NCI-H82 (cell line): ENCODE measurements at regions not wholly inside any gene's neighbourhood (a gene's known extent, or its start where the extent isn't known, plus 50 kb on each side); places are given as distances from the start of the nearest gene placed in this dataset.

Experiments used
- DNase-seq: peaks from one replicate; lab custom pipeline; 2025; lab: John Stamatoyannopoulos, UW

DNA sequence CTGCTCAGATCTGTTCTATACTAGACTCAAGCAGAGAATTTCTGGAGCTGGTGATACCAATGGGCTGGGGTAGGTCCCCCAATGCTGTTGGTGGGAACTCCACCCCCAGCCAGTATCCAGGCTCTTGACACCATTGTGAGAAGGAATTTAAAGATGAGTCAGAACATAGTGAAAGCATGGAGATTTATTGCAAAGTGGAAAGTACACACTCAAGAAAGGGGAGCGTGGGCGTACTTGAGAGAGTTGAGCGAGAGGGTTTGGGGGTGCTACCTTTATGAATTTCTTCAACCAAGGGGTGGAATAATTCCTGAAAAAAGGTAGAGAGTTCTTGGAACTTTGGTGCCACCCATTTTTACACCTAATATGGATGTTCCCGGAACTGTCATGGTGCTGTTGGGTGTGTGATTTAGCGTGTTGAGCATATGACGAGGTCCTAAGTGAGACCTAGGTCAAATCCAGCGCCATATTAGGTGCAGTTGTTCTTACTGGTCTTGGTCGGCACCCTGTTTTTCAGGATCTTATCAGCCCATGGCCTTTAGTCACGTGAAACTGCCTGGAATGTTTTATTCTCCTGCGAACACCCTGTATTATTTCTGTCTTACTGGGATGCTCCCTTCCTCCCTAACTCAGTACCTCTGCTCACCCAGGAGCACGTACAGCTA is 122.0 kb upstream of the AHR start:
- DNase-seq, result no peak

DNA sequence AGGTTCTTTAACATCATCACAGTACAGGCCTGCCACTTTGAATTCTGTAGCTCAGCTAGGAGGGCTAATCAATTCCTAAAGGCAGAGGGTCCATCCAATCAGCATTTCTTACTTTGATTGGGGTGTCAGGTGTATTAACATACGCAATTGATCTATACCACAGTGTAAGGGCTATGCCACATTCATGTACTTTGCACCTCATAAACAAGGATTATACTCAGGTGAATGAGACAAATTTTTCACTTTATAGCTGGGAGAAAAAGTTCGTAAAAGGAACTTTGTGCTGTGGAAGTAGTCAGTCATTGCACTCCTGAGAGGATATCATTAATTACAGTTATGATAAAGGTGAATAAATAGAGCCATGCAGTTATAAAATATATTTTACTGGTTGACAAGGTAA is 119.9 kb upstream of the AHR start:
- no peak for DNase-seq

DNA sequence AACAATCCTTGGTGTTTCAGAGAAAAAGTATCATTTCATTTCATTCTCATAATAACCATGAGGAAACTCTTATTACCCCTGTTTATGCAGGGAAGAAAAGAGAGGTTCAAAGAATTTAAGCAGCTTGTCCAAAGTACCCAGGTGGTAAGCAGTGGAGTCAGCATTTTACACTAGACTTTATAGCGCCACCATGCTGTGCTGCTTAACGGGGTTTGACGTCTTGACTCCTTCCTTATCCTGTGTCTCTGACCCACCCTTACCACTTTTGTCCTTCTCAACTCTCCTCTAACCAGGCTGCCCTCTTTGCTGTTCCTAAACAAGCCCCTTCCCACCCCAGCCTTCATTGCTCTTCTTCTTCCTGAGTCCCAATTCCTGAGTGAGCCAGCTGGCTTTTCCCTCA is 117.0 kb upstream of the AHR start:
- no peak for DNase-seq

DNA sequence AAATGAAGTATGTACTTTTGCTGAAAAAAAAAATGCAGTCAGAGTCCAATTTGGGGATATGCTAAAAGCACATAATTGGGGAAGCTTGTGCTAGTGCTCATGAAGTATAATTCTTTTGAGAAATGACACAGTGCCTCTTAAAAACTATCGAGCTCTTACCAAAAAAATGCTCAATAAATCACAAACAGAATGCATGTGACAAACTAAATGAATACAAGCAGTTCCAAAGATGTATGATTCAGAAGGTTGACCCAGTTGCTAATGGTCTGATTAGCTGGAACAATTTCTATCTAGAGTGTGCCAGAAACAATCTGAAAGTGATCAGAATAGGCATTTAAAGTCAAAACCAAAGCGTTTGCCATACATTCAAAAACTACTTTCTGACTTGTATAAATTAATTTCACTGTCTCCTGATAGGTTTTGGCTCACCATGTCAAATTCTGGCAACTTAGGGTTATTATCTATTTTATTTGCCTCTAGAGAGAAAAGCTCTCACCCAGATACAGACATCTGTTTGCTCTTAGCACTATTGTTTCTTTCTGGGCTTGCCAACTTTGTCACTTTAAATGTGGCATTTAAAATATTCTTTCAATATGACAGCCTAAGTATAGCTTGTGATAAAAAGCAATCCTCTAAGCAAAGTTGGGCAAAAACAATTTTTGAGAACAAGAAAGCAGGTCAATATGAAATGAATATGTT is 114.7 kb upstream of the AHR start:
- DNase-seq, result no peak

DNA sequence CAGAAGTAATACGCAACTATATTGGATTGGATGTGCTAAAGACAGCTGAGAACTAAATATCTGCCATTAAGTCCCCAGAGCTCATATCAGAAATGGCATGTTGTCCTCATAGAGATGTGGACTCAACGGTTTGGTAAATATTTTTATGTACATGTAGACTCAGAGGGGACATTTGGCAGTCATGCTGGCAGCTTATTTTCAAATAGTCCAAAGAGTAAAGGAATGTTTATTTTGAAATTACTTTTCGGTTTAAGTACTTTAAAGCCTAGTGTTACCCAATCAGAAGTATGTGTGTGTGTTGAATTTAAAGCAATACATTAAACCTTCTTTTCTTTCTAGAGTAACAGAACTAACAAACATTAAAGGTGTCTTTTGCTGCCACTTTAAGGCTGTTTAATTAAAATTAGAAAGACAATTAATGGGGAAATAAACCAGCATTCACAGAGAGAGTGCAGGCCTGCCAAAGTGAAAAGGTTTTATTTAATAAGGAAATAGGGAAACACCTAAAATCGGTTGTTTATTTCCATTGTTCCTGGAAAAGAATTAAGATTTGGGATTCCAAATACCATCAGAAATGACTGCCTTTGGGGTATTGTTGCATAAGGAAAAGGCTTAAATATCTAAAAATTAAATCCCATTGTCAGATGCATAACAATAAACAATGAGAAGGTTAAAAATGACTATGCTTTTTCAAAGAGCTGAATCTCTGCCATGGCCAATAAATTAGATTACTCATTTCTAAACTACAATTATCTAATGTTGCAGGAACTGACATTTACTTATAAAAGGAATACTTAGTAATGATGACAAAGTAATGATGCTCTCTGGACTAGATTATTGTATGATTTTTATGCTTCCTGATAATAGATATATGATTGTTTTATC is 113.4 kb upstream of the AHR start:
- DNase-seq, result no peak

DNA sequence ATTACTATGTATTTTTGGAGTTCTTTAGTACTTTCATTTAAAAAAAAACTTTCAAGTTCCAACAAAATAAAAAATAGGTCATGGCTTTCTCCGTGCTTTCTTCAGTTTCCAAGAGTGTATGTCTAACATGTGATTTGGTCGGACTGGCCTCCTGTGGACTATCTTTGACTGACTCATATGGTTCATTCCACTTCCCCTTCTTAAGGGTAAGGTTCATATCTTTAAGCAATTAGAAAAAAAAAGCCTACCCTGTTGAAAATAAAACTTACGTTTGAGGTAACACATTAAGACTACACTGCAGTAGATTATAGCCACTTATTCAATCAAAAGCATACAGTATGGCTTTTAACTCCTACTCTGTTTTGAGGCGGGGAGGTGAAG is 112.8 kb upstream of the AHR start:
- DNase-seq, result no peak

DNA sequence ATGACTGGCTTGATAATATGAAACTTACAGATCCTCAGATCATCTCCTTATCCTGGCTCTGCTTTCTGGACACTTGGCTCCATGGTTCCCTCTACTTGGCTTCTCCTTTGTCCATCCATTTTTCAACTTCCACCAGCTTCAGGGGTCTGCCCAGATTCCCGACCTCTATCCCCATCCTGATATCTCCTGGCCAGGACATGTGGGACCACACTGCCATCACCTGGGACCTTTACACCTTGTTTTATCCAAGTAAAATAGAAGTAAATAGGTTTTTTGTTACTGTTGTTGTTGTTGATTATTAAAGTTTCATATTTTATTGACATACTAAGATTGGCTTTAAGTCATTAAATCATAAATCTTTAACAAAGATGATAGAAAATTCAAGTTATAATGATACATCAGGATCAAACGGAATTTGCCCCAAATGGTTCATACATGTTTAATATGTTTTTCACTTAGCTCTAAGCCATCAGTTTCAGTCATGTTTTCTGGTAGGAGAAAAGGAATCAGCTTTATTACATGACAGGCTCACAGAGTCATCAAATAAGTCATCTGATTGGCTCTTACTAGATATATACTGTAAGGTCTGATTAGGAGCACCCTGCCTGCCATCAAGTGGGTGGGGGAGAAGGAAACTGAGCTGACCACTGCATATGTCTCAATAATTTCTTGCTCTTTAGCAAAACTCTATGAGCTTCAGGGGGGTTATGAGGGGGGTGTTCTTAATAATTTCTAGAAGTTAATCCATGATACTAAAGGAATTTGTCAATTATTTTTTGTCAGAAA is 111.5 kb upstream of the AHR start:
- DNase-seq, result no peak

DNA sequence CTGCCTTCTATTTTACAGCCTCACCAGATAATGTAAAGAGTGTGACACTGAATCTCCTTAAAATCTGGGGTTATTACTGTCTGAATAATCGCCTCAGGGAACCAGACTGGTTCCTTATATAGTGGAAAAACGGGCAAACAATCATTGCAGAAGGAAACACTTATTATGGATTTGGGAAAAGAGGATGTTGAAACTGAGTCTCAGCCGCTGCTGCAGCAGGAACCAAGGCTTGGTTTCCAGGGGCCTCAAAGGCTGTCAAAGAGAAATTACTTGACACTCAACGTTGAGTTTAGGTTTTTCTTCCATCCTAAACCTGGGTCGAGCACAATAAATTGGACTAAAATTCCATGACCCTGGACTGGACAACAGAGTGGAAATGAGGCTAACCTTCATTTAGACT is 103.8 kb upstream of the AHR start:
- no peak for DNase-seq

DNA sequence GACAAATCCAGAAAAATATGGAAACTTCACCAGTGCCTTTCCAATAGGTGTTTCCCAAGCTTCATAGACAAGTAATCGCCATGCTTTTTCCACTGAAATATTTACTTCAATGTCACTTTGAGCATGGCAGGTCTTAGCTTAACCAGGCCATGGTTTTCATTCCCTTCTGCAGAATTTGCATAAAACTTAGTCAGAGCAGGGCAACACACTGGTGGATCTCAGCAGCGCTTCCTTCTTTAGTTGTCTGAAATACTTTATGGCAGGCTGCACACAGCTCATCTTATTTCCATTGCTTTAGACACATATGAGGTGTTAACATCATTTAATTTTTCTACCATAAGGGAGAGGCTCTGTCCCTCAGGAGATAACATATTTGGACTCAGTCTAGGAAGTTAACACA is 102.9 kb upstream of the AHR start:
- no peak for DNase-seq

DNA sequence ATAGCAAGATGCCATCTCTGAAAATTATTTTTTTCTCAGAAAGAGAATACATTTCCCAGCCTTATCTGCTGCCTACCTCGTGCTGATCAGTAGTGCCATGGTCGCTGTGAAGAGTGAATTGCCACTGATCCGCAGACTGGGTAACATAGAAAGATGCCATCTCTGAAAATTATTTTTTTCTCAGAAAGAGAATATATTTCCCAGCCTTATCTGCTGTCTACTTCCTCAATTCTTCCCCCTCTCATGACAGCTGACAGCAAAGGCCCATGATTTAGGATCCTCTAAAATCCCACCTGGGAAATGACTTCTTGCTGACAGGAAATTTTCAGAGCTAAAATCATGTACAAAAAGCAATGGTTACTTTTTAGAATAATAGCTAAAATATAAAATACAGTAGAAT is 92.5 kb upstream of the AHR start:
- DNase-seq, result no peak

DNA sequence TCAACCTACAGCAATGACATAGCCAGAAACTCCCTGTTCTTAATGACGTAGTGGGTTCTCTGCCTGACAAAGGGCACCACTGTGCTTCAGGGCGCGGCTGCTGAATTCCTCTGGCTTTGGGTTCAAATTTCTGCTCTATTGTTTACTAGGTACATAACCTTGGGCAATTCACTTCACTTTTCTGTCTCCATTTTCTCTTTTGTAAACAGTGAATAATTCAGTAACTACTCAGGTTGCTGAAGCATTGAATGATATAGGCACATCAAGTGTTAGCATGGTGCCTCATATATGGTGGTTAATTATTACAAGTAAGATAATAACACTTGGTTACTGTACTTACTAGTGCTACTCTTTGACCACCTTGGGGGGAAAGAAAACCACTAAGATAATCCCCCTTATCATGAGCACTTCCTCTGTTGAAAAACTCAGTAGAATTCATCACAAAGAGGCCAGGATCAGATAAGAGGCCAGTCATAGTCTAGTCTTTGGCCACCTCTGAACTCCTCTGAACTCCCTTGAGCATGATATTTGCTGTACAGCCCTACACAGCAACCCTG is 92.0 kb upstream of the AHR start:
- DNase-seq, result no peak

DNA sequence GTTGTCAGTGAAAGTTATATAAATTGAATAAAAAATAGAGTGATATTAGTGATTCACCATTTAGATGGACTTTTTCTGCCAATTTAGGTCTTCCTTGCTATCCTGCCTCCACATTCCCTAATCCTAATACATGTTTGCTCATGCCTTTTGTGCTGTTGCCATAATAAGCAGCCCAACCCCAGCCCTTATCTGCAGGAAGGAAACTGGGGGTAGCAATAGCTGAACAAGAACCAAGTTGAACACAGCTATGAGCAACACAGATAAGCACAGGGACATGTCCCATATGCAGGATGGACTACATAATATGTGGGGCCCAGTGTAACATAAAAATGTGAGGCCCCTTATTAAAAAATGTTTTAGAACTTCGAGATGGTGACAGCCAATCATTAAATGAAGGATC is 91.2 kb upstream of the AHR start:
- DNase-seq, result no peak

DNA sequence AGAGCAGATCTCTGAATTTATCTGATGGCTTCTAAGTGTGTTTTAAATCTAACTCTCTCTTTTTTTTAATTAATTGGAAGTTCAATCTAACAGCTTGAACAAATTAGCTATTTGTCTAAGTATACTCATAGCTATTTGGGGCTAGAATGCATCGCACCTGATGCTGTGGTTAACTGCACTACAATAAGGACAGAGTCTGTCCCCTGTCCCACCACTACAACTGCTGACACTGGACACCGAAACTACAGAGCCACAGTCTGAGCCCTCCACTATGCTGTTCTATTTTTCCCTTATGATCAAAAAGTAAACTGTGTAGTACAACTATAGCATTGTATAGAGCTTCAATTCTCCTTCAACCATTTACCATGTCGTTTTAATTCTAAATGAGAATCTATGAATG is 89.4 kb upstream of the AHR start:
- DNase-seq, result no peak

DNA sequence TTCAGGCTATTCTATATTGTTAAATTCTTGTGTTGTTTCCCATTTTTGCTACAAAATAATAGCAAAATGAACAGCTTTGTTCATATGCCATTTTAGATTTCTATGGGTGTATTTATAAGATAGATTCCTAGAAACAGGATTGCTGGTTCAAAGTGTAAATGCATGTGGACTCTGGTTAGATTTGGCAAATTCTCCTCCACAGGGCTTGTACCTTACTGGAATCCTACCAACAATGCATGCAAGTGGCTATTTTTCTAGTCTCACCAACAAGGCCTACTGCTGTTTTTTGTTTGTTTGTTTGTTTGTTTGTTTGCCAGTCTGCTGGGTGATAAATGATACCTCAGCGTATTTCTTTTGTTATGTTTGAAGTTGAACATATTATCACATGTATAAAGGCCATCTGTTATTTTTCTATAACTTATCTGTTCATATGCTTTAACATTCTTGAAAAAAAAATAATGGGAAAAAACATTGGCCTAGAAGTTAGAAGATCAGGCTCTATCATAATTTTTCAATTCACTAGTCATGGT is 87.1 kb upstream of the AHR start:
- DNase-seq, result no peak

DNA sequence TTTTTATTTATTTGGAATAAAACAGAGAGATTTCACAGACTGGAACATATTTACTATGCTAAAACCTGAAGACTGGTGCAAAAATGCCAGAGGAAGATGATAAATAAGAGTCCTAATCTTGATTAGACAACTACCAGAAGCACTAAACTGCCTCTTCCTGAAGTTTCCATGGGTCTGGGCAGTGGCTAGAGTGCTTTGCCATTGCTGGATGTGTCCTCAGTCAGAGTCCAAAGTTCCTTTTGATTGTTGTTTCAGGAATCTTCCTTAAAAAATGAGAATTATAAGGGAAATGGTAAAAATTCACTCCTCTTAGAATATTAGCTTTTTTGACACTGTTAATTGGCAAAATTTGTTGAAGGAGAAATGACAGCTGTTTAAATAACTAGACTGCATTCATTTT is 86.3 kb upstream of the AHR start:
- DNase-seq, result peak; percentile 27

DNA sequence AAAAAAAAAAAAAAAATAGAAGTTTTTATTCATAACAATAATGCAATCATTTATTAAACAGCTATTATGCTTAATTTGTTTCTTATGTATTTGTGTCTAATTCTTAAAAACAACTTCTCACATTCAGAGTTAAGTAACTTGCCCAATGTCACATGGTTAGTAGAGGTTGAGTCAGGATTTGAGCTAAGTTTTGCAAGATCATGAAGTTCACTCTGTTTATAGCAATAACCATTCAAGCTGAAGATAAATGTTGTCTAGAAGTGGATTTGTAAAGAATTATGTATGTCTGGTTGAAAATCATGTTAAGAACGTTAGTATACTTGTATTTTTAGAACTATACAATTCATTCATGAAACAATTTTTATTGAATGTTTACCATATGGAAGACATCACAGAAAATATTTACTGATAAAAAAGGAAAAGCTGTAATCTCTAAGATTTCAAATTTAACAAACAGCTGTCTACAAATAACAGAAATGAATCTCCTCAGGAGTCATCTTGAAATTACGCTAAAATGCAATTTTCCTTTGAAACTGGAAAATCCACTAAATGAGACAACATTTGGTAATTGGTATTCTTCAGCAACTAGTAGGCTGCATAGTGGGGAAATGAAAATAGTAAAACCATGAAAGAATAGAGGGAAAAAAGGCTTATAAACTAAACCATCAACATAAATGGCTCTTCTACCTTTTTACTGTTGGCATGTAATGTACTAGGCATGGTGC is 70.5 kb upstream of the AHR start:
- no peak for DNase-seq

DNA sequence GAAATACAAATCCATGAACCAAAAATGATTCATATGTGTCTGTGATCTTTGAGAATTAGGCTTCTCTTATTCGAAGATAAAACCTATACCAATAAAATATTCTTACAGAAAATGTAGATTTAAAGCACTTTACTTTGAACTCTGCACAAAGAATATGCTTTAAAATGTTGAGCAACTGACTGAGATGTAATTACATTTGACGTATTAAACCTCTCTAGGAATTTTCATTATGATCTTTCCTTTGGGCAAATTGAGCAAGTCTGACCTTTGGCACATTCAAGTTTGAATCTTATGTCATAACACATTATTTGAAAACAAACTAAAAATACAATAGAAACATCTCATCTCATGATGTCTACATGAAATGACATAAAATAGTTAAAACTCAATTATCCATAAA is 69.2 kb upstream of the AHR start:
- DNase-seq, result no peak

DNA sequence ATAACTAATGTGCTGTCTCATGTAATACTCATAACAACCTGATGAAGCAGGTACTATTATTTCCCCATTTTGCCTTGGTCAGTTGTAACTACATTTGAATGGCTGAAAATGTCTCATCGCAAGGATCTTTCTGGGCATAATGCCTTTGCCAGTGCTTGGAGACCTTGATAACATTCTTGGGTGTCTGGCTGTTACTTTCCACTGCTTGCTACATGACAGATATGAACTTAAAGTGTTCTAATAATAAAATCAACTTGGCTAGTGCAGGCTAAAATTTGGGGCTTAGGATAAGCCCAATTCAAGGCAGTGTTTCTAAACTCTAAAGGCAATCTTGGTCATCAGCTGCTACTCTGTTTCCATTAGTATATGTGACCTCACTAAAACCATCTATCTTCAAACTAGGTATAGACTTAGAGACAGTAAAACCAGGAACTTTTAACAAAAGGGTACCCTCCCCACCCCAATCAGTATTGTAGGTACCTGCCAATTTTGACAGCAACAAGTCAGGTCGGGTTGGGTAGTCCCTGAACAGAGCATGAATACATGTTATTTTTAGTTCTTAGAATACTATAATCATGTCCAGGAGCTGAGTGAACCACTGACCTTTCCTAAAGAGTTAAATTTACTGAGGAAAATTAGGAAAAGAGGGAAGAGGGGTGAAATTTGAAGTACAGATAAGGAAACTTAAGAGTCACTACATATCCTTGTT is 68.2 kb upstream of the AHR start:
- no peak for DNase-seq

DNA sequence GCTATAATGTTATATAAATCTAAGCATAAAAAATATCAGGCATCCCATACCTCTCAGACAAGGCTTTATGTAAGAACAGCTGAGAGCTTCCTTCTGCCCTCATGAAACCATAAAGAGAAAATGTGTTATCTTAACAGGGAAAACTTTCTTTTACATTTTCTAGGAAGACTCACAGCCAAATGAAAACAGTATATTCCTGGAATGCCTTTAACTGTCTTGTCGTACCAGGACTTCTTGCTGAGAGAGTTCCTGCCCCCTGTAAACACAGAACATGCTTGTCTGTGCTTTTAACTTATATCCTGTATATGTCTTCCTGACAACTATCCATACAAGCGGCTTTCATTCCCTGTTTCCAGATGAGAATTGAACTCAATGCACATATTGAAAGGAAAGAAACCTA is 64.8 kb upstream of the AHR start:
- DNase-seq, result no peak

DNA sequence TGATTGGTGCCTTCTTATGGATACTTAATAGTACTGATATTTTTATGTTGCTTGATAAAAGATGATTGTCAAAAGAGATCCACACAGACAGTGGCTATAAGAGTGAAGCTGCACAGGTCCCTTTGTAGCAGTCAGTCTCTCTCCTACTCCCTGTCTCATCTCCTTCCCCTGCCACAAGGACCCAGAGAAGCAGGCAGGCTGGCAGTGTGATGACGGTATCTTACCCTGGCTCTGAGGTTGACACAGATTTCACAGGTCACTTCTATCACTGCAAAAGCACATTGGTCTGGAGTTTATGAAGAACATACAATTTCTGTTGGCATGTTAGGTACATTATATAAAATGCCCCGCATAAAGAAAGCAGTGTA is 64.4 kb upstream of the AHR start:
- DNase-seq, result no peak
